ENCODE measurements at regions not wholly inside any gene's neighbourhood (a gene's known extent, or its start where the extent isn't known, plus 50 kb on each side); places are given as distances from the start of the nearest gene placed in this dataset.

- Histone ChIP-seq H3K9me2 (no peaks in the 10 kb centered on the region), H3K9ac (no peak overlapping the region), H3K9me3 (no peaks in the 10 kb centered on the region), H3K4me1 (ENCODE audit: control insufficient read depth in 1 of 2, insufficient read depth in 2 of 2, low read depth in 1 of 2, low read length in 1 of 2) (peaks cover 0 to 1% of the 10 kb centered on the region in 2 experiments; a peak in 1 of 4 replicates), H3F3A (replicated peaks; ENCODE audit: insufficient read depth) (no peaks in the 10 kb centered on the region), H2AFZ (ENCODE audit: low read depth) (no peak overlapping the region), H3K4me3 (ENCODE audit: low read depth in 2 of 2, low read length in 1 of 2) (no peak overlapping the region), H3K36me3 (replicated peaks in 1 of 2; ENCODE audit: control insufficient read depth in 1 of 2, insufficient read depth in 2 of 2, low read length in 1 of 2) (no peaks in the 10 kb centered on the region), H3K79me2 (ENCODE audit: insufficient read depth) (no peaks in the 10 kb centered on the region), H3K27me3 (ENCODE audit: insufficient read depth) (no peaks in the 10 kb centered on the region), H4K20me1 (ENCODE audit: insufficient read depth) (no peaks in the 10 kb centered on the region), H3K27ac (ENCODE audit: low read depth in 2 of 2, low read length in 1 of 2) (no peak overlapping the region), H3K4me2 (no peak overlapping the region)
- no peak for DNase-seq
- 56% methylated on average over 4 of the region's 4 CpGs for WGBS (ENCODE audit: low lambda C conversion rate)
- ChIA-PET CTCF (no interaction called here), POLR2A (no interaction called here)
- TF ChIP-seq TCF12 (IDR thresholded peaks at IDR 0.05) = no peak
- TF ChIP-seq RAD21 (IDR thresholded peaks at IDR 0.05; ENCODE audit: low read length) = no peak
Measured at GRCh38 chr2:216781709-216782108, 78.2 kb downstream of the TNP1 start.

GRCh38 chr2:216780843-216781242, 79.0 kb downstream of the TNP1 start:
- Histone ChIP-seq H2AFZ (ENCODE audit: low read depth) (no peak overlapping the region), H3K9me3 (no peaks in the 10 kb centered on the region), H3K4me1 (ENCODE audit: control insufficient read depth in 1 of 2, insufficient read depth in 2 of 2, low read depth in 1 of 2, low read length in 1 of 2) (no peaks in the 10 kb centered on the region), H4K20me1 (ENCODE audit: insufficient read depth) (no peaks in the 10 kb centered on the region), H3F3A (replicated peaks; ENCODE audit: insufficient read depth) (no peaks in the 10 kb centered on the region), H3K9me2 (no peaks in the 10 kb centered on the region), H3K27ac (ENCODE audit: low read depth in 2 of 2, low read length in 1 of 2) (no peak overlapping the region), H3K27me3 (ENCODE audit: insufficient read depth) (no peaks in the 10 kb centered on the region), H3K9ac (no peak overlapping the region), H3K79me2 (ENCODE audit: insufficient read depth) (no peaks in the 10 kb centered on the region), H3K4me3 (ENCODE audit: low read depth in 2 of 2, low read length in 1 of 2) (no peak overlapping the region), H3K36me3 (replicated peaks in 1 of 2; ENCODE audit: control insufficient read depth in 1 of 2, insufficient read depth in 2 of 2, low read length in 1 of 2) (no peaks in the 10 kb centered on the region), H3K4me2 (no peak overlapping the region)
- ChIA-PET CTCF (no interaction called here), POLR2A (interaction anchor here (0.5 kb wide), 1 partner anchor 938 kb away, joined by 3 read pairs; no protein-coding TSS in a partner anchor)
- TF ChIP-seq ELF1 (IDR thresholded peaks at IDR 0.05) (no peak), SMC3 (IDR thresholded peaks at IDR 0.05; ENCODE audit: low read depth, low read length) (no peak), FOXJ3 (CRISPR knock-in tag; IDR thresholded peaks at IDR 0.05) (no peak), RXRA (IDR thresholded peaks at IDR 0.05; ENCODE audit: borderline replicate concordance, low read depth) (no peak), RCOR1 (IDR thresholded peaks at IDR 0.05; ENCODE audit: low read length) (no peak), JUND (IDR thresholded peaks at IDR 0.05) (no peak), ZBTB33 (IDR thresholded peaks at IDR 0.05; ENCODE audit: borderline replicate concordance, low read depth) (no peak), IRF3 (IDR thresholded peaks at IDR 0.05; ENCODE audit: low read depth, low read length) (no peak), SIN3A (IDR thresholded peaks at IDR 0.05; ENCODE audit: borderline replicate concordance, low read depth, low read length) (no peak), REST (IDR thresholded peaks at IDR 0.05; ENCODE audit: low read depth, low read length) (no peak)
- DNase-seq = no peak
- 84% methylated on average over 4 of the region's 4 CpGs for WGBS (ENCODE audit: low lambda C conversion rate)
